Mucosa of descending colon (tissue), 3 donors: ENCODE measurements at regions not wholly inside any gene's neighbourhood (a gene's known extent, or its start where the extent isn't known, plus 50 kb on each side); places are given as distances from the start of the nearest gene placed in this dataset.
"Not testable (repeated sequence)": the region's sequence is repeated elsewhere in the genome, so short reads cannot be mapped to it uniquely, and the experiment has no call there.

ENCODE experiments used
- ATAC-seq: fragments of 200-7000 bp; cut with Tn5 transposase; one replicate; pipeline ENCODE4 v1.9.1; 2020; ENCODE audit warnings: mild to moderate bottlenecking, moderate library complexity
- DNase-seq, 3 donors: peaks; one replicate each; pipeline ENCODE4 v3.0.0-alpha.2; 2020
- H3K36me3 ChIP-seq: fragments of 200-600 bp; one replicate; pipeline ENCODE4 v1.8.0; 2021; ENCODE audit warnings: low read depth, mild to moderate bottlenecking
- H3K4me1 ChIP-seq: fragments of 200-600 bp; one replicate; pipeline ENCODE4 v1.8.0; 2021; ENCODE audit warnings: low read depth, mild to moderate bottlenecking
- H3K4me3 ChIP-seq: fragments of 200-600 bp; one replicate; pipeline ENCODE4 v1.8.0; 2021; ENCODE audit warnings: mild to moderate bottlenecking
- H3K9me3 ChIP-seq: fragments of 200-600 bp; one replicate; pipeline ENCODE4 v1.8.0; 2021; ENCODE audit warnings: mild to moderate bottlenecking
- intact Hi-C, 2 donors: fragments of 100-400 bp; cut with DNase I in 1 of 2; cut with micrococcal nuclease in 1 of 2; formaldehyde crosslinking; loops; one replicate each; pipeline versions ENCODE4 v1.11.0 to v1.11.1; 2022; cut with DNase I, micrococcal nuclease
- TF ChIP-seq, protein P1 (sequence below): fragments of 200-600 bp; IDR thresholded peaks from one replicate; pipeline ENCODE4 v1.8.0; 2022; ENCODE audit warnings: antibody characterized with exemption, mild to moderate bottlenecking
- donor health status: DM: no; HTN: no; CAD: no; lungs with moderate emphysema.
- donor health status: DM: no; HTN: no; CAD: no.
- donor health status: DM: no; HTN: yes; CAD: no.

DNA sequence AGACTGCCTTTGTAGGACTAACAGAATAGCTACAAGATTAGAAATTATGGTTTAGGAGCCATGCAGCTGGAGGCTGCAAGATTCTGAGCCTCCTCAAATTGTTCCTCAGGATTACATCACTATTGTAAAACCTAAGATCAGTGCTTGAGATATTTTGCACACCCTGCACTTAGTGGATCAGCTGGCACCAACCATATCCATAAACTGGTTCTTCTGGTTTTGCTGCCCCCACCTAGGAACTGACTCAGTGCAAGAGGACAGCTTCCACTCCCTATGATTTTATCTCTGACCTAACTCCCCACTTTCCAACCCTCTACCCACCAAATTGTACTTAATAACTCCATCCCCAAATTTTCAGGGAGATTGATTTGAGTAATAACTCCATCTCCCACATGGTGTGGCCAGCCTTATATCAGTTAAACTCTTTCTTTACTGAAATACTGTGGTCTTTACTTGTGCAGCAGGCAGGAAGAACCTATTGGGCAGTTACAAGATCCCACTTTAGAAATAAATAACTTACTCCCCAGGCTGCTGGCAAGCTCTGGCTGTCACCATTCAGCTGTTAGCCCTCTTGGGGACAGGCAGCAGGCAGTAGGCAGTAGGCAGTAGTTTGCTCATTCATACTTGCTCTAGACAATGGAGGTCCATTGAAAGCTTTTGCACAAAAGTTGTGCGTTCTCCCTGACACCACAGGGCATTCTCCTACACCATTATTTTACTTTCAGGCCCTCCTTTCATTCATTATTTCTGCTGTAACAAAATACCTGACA lies 119.0 kb downstream of the SLC17A6 start:
- H3K9me3 ChIP-seq: no peaks in the 10 kb centered on the region
- no peaks in the 10 kb centered on the region for H3K36me3 ChIP-seq
- ATAC-seq: no peak
- H3K4me3 ChIP-seq: no peak overlapping the region
- no peaks in the 10 kb centered on the region for H3K4me1 ChIP-seq
- TF ChIP-seq, protein P1, sequence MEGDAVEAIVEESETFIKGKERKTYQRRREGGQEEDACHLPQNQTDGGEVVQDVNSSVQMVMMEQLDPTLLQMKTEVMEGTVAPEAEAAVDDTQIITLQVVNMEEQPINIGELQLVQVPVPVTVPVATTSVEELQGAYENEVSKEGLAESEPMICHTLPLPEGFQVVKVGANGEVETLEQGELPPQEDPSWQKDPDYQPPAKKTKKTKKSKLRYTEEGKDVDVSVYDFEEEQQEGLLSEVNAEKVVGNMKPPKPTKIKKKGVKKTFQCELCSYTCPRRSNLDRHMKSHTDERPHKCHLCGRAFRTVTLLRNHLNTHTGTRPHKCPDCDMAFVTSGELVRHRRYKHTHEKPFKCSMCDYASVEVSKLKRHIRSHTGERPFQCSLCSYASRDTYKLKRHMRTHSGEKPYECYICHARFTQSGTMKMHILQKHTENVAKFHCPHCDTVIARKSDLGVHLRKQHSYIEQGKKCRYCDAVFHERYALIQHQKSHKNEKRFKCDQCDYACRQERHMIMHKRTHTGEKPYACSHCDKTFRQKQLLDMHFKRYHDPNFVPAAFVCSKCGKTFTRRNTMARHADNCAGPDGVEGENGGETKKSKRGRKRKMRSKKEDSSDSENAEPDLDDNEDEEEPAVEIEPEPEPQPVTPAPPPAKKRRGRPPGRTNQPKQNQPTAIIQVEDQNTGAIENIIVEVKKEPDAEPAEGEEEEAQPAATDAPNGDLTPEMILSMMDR: no peak
- intact Hi-C loops: no loop called here
- no peak for DNase-seq

DNA sequence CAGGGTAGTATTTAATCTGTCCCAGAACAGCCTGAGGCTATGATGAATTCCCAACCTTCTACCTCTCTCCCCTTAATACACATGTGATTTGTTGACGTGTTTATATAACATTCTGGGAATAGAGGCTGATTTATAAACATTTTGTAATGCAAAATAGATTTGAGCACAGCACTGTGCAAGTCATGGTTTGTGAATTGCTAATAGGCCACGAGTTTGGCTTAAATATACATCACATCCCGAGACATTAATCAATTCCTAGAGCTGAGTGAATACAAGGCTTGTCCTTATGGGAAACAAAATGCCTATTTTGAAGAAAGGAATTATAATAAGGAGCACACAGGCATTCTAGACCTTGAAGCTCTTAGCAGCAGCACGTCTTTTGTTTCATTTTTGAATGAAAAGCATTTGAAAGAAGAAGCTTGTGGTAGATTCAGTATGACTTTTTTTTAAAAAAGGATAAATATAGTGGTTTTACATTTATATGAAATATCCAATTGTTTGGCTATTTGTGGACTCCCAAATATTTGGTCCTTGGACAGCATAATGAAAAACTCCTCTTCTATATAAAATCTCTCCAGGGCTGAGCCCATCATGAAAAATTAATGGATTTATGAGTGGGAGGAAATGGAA lies 116.4 kb downstream of the SLC17A6 start:
- TF ChIP-seq, protein P1: no peak
- ATAC-seq (no peak), DNase-seq (no peak)
- Histone ChIP-seq H3K4me1 (no peaks in the 10 kb centered on the region), H3K9me3 (no peaks in the 10 kb centered on the region), H3K36me3 (no peaks in the 10 kb centered on the region), H3K4me3 (no peak overlapping the region)
- intact Hi-C loops: no loop called here

DNA sequence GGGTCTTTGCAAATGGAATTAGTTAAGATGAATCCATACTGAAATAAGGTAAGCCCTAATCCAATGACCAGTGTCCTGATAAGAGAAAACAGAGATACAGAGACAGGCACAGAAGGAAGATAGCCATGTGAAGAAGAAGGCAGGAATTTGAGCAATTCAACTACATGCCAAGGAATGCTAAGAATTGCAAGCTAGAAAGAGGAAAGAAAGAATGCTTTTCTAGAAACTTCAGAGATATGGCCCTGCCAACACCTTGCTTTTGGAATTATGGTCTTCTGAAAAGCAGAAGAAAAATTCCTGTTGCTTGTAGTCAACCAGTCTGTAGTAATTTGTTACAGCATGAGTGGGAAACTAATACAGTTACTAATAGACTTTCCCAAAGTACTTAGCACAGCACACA lies 111.3 kb downstream of the SLC17A6 start:
- no peak for DNase-seq
- no peaks in the 10 kb centered on the region for H3K36me3 ChIP-seq
- intact Hi-C loops: no loop called here
- no peaks in the 10 kb centered on the region for H3K4me1 ChIP-seq
- no peak overlapping the region for H3K4me3 ChIP-seq
- TF ChIP-seq, protein P1: no peak
- no peaks in the 10 kb centered on the region for H3K9me3 ChIP-seq
- ATAC-seq: no peak

DNA sequence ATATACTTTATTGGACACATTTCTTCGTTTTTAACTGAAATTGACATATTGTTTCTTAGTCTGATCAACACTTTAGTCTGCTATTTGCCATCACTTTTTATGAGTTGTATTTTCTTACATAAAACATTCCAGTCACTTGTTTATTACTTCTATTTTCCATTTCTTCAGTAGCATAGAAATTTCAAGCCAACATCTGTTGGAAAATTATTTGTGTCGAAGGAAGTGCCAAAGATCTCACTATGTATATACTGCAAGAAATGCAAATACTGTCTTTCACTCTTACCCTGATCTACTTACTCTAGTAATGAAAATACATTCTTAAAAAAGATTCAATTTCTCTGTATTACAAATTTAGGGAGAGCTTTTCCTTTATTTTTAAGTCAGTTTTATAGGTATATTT lies 105.9 kb downstream of the SLC17A6 start:
- Histone ChIP-seq H3K36me3 (no peaks in the 10 kb centered on the region), H3K4me3 (no peak overlapping the region), H3K9me3 (no peaks in the 10 kb centered on the region), H3K4me1 (no peaks in the 10 kb centered on the region)
- ATAC-seq (no peak), DNase-seq (no peak)
- intact Hi-C loops: no loop called here
- TF ChIP-seq, protein P1: no peak

DNA sequence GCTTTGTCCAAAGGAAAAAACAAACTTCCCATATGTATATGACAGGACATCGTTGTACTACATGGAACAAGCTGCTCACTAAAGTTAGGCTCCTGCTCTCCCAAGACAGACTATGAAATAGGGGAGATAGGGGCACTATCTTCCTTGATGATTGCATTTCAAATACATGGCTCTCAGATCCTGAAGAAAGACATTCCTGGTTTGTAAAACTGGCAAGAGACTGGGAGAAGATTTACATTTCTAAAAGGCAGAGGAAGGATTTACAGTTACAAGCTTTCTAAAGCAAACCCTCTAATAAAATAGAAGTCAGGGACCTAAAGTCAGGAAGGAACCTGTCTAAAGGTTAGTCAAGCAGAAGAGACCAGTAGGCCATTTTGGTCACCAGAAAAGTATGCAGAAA lies 103.7 kb downstream of the SLC17A6 start:
- Histone ChIP-seq H3K4me1 (no peaks in the 10 kb centered on the region), H3K4me3 (no peak overlapping the region), H3K9me3 (no peaks in the 10 kb centered on the region), H3K36me3 (no peaks in the 10 kb centered on the region)
- TF ChIP-seq, protein P1: no peak
- ATAC-seq: no peak
- DNase-seq: no peak
- intact Hi-C loops: no loop called here

DNA sequence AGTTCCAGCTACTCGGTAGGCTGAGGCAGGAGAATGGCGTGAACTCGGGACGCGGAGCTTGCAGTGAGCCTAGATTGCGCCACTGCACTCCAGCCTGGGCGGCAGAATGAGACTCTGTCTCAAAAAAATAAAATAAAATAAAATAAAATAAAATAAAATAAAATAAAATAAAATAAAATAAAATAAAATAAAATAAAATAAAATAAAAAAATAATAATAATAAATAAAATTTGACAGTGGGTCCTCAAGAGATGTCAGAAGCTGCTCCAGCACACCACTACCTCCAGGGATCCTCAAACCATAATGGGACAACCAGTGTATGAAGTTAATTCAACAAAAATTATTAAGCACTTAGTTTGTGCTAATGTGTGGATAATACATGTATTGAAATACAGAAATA lies 97.4 kb downstream of the SLC17A6 start:
- H3K9me3 ChIP-seq, H3K36me3 ChIP-seq, H3K4me3 ChIP-seq, H3K4me1 ChIP-seq, intact Hi-C loops, ATAC-seq, DNase-seq: not testable (repeated sequence)
